ENCODE measurements at regions not wholly inside any gene's neighbourhood (a gene's known extent, or its start where the extent isn't known, plus 50 kb on each side); places are given as distances from the start of the nearest gene placed in this dataset.

DNA sequence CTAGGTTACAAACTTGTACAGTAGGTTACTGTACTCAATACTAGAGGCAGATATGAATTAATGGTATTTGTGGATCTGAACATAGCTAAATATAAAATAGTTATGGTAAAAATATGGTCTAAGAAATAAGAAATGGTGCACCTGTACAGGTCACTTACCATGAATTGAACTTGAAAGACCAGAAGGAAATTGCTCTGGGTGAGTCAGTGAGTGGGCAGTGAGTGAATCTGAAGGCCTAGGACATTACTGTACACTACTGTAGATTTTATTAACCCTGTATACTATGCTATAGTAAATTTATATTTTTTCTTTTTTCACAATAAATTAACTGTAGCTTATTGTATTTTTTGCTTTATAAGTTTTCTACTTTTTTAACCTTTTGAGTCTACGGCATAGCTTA, 1020.4 kb downstream of the CDH18 start:
- peaks cover 0 to 2% of the 10 kb centered on the region in 2 donors for H3K4me1 Mint-ChIP-seq
- H3K36me3 Mint-ChIP-seq, result no peaks in the 10 kb centered on the region
- no peaks in the 10 kb centered on the region for H3K27me3 Mint-ChIP-seq
- no peak overlapping the region for H3K4me3 Mint-ChIP-seq
- no peak for DNase-seq
- no peak for ATAC-seq (replicated peaks)
- peaks cover 0 to 3% of the 10 kb centered on the region in 2 donors for H3K9me3 Mint-ChIP-seq
- H3K27ac Mint-ChIP-seq, result no peak overlapping the region

- ATAC-seq (replicated peaks), result no peak
- H3K4me1 Mint-ChIP-seq, result peaks cover 0 to 2% of the 10 kb centered on the region in 2 donors
- H3K36me3 Mint-ChIP-seq, result no peaks in the 10 kb centered on the region
Measured at GRCh38 chr5:18968966-18969365, 1019.0 kb downstream of the CDH18 start.

GRCh38 chr5:18970000-18970399, 1018.0 kb downstream of the CDH18 start:
- peaks cover 0 to 4% of the 10 kb centered on the region in 2 donors for H3K9me3 Mint-ChIP-seq
- H3K4me1 Mint-ChIP-seq, result peaks cover 0 to 2% of the 10 kb centered on the region in 2 donors
- no peak overlapping the region for H3K27ac Mint-ChIP-seq
- no peaks in the 10 kb centered on the region for H3K36me3 Mint-ChIP-seq
- DNase-seq, result no peak
- ATAC-seq (replicated peaks), result peak in 1 of 2 donors; percentile 12
- H3K27me3 Mint-ChIP-seq, result no peaks in the 10 kb centered on the region
- no peak overlapping the region for H3K4me3 Mint-ChIP-seq

More at GRCh38 chr5:18968966-18969365, 1019.0 kb downstream of the CDH18 start:
- no peak for DNase-seq
- Mint-ChIP-seq H3K4me3 (no peak overlapping the region), H3K27me3 (no peaks in the 10 kb centered on the region), H3K9me3 (peaks cover 0 to 3% of the 10 kb centered on the region in 2 donors), H3K27ac (no peak overlapping the region)

- ATAC-seq (replicated peaks) (no peak), DNase-seq (no peak)
- H3K27ac Mint-ChIP-seq, result no peak overlapping the region
- H3K9me3 Mint-ChIP-seq, result peaks cover 0 to 1% of the 10 kb centered on the region in 2 donors
- no peaks in the 10 kb centered on the region for H3K27me3 Mint-ChIP-seq
- no peak overlapping the region for H3K4me3 Mint-ChIP-seq
- H3K4me1 Mint-ChIP-seq, result peaks cover 0 to 2% of the 10 kb centered on the region in 2 donors
- H3K36me3 Mint-ChIP-seq, result no peaks in the 10 kb centered on the region
Measured at GRCh38 chr5:18972177-18972576, 1015.8 kb downstream of the CDH18 start.

DNA sequence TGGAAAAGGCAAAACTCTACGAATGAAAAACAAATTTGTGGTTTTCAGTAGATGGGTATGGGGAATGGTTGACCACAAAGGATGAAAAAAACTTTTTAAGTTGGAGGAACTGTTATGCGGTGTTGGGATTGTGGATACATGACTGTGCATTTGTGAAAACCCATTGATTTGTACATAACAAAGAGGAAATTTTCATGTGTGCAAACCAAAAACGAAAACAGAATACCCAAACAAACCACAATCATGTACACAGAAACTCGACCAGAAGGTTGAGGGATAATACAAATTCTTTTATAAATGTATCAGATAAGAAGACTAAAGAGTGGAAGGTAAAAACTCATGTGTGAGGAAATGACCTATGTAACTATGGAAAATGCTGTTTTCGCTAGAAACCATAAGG, 1012.4 kb downstream of the CDH18 start:
- Mint-ChIP-seq H3K27me3 (no peaks in the 10 kb centered on the region), H3K4me3 (no peak overlapping the region), H3K4me1 (no peaks in the 10 kb centered on the region), H3K9me3 (peaks cover 0 to 1% of the 10 kb centered on the region in 2 donors), H3K27ac (no peak overlapping the region), H3K36me3 (no peaks in the 10 kb centered on the region)
- DNase-seq (no peak), ATAC-seq (replicated peaks) (no peak)

DNA sequence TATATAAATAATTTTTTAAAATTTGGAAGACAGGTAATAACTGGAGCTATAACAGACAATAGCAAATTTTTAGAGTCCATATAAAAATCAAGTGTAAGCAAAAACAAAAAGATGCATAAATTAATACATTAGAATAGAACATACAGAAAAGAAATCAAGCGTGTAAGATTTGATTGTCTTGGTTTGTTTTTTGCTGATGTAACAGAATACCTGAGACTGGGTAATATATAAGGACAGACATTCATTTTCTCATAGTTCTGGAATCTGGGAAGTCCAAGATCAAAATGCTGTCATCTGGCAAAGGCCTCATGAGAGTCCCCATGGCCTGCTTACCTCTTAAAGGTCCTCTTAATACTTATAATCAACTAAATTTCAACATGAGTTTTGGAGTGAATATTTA, 1010.1 kb downstream of the CDH18 start:
- H3K9me3 Mint-ChIP-seq, result peaks cover 1% of the 10 kb centered on the region in 2 donors
- H3K4me3 Mint-ChIP-seq, result no peak overlapping the region
- H3K27me3 Mint-ChIP-seq, result no peaks in the 10 kb centered on the region
- DNase-seq (no peak), ATAC-seq (replicated peaks) (no peak)
- no peaks in the 10 kb centered on the region for H3K4me1 Mint-ChIP-seq
- no peaks in the 10 kb centered on the region for H3K36me3 Mint-ChIP-seq
- H3K27ac Mint-ChIP-seq, result no peak overlapping the region

GRCh38 chr5:18984559-18985080, 1003.4 kb downstream of the CDH18 start:
- Mint-ChIP-seq H3K36me3 (no peaks in the 10 kb centered on the region), H3K27ac (no peak overlapping the region), H3K4me3 (no peak overlapping the region)

GRCh38 chr5:18985171-18985758, 1002.7 kb downstream of the CDH18 start:
- Mint-ChIP-seq H3K4me1 (no peaks in the 10 kb centered on the region), H3K9me3 (peaks cover 4 to 6% of the 10 kb centered on the region in 2 donors), H3K4me3 (no peak overlapping the region), H3K36me3 (no peaks in the 10 kb centered on the region), H3K27me3 (no peaks in the 10 kb centered on the region), H3K27ac (no peak overlapping the region)
- ATAC-seq (replicated peaks) (no peak), DNase-seq (no peak)

More at GRCh38 chr5:18984559-18985080, 1003.4 kb downstream of the CDH18 start:
- ATAC-seq (replicated peaks) (no peak), DNase-seq (no peak)
- H3K9me3 Mint-ChIP-seq, result peaks cover 4 to 5% of the 10 kb centered on the region in 2 donors
- H3K27me3 Mint-ChIP-seq, result no peaks in the 10 kb centered on the region
- H3K4me1 Mint-ChIP-seq, result no peaks in the 10 kb centered on the region

GRCh38 chr5:18987101-18987500, 1000.9 kb downstream of the CDH18 start:
- Mint-ChIP-seq H3K27me3 (no peaks in the 10 kb centered on the region), H3K36me3 (no peaks in the 10 kb centered on the region), H3K9me3 (peaks cover 4 to 6% of the 10 kb centered on the region in 2 donors), H3K27ac (no peak overlapping the region), H3K4me3 (no peak overlapping the region), H3K4me1 (no peaks in the 10 kb centered on the region)
- no peak for ATAC-seq (replicated peaks)
- no peak for DNase-seq

- no peaks in the 10 kb centered on the region for H3K36me3 Mint-ChIP-seq
- H3K4me1 Mint-ChIP-seq, result no peaks in the 10 kb centered on the region
- H3K27ac Mint-ChIP-seq, result no peak overlapping the region
- ATAC-seq (replicated peaks) (no peak), DNase-seq (no peak)
- H3K27me3 Mint-ChIP-seq, result no peaks in the 10 kb centered on the region
- H3K9me3 Mint-ChIP-seq, result peaks cover 0 to 3% of the 10 kb centered on the region in 2 donors
- no peak overlapping the region for H3K4me3 Mint-ChIP-seq
Measured at GRCh38 chr5:18990852-18991251, 997.1 kb downstream of the CDH18 start.

DNA sequence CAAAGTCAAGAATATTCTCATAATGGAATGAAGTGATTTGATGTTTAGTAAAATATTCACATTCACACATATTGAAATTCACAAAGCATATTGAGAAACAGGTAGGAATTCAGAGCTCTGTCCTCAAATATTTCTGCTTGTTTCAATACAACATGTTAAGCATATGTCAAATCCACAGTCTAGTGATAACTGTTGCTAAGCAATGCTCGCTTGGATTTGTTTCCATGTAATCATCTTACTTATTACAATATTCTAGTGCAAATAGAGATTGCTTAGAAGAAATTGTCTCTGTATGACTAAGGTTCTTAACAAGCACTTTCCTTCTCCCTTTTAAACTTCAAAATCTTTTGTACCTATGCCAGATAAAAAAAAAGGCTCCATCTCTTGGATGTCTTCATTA, 995.7 kb downstream of the CDH18 start:
- no peak for ATAC-seq (replicated peaks)
- no peak for DNase-seq
- no peaks in the 10 kb centered on the region for H3K36me3 Mint-ChIP-seq
- no peak overlapping the region for H3K27ac Mint-ChIP-seq
- H3K9me3 Mint-ChIP-seq, result peaks cover 0 to 3% of the 10 kb centered on the region in 2 donors
- H3K27me3 Mint-ChIP-seq, result no peaks in the 10 kb centered on the region
- no peak overlapping the region for H3K4me3 Mint-ChIP-seq
- no peaks in the 10 kb centered on the region for H3K4me1 Mint-ChIP-seq

- Mint-ChIP-seq H3K36me3 (no peaks in the 10 kb centered on the region), H3K27ac (no peak overlapping the region), H3K4me1 (no peaks in the 10 kb centered on the region), H3K27me3 (no peaks in the 10 kb centered on the region), H3K4me3 (no peak overlapping the region), H3K9me3 (peaks cover 0 to 2% of the 10 kb centered on the region in 2 donors)
- no peak for ATAC-seq (replicated peaks)
- DNase-seq, result no peak
Measured at GRCh38 chr5:18999478-18999877, 988.5 kb downstream of the CDH18 start.

DNA sequence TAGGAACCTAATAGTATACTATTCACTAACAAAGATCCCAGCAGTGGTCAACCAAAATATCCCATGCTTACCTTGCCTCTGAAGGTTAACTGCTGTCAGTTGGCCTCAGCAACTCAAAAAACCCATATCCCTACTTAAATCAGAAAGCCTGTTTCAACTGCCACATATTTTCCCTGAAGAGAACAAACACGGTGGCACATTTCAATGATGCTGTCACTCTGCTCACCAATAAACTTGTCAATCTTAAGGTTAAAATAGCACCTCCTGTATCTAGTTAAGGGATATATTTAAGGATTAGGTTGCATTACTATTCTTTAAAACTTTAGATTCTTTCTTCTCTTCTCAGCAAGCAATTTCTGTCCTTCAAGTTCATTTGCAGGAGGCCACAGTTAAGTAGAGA, 986.9 kb downstream of the CDH18 start:
- Mint-ChIP-seq H3K4me1 (no peaks in the 10 kb centered on the region), H3K9me3 (peaks cover 2 to 7% of the 10 kb centered on the region in 2 donors), H3K4me3 (no peak overlapping the region), H3K27me3 (no peaks in the 10 kb centered on the region), H3K36me3 (no peaks in the 10 kb centered on the region), H3K27ac (no peak overlapping the region)
- ATAC-seq (replicated peaks), result no peak
- DNase-seq, result no peak

GRCh38 chr5:19001539-19001938, 986.5 kb downstream of the CDH18 start:
- Mint-ChIP-seq H3K27me3 (no peaks in the 10 kb centered on the region), H3K4me1 (no peaks in the 10 kb centered on the region), H3K4me3 (no peak overlapping the region), H3K27ac (no peak overlapping the region), H3K9me3 (peaks cover 2 to 7% of the 10 kb centered on the region in 2 donors), H3K36me3 (no peaks in the 10 kb centered on the region)
- ATAC-seq (replicated peaks) (no peak), DNase-seq (no peak)

DNA sequence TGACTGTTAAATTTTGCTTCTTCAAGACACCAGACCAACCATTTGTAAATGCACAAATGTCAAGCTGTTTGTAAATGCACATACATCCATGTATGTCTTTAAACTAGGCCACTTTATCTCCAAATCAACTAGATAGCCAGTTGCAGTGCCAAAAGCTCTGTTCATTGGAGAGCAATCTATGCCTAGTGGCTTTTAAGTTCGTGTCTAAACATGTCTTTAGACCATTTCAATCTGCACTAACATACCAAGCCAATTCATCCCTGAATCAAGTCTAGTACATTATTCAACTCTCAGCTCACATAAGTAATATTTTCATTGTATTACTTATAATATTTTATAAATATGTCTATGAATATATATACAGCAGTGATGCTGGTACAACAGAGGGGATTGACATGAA, 985.9 kb downstream of the CDH18 start:
- Mint-ChIP-seq H3K27ac (no peak overlapping the region), H3K4me3 (no peak overlapping the region), H3K4me1 (no peaks in the 10 kb centered on the region), H3K9me3 (peaks cover 2 to 7% of the 10 kb centered on the region in 2 donors), H3K36me3 (no peaks in the 10 kb centered on the region), H3K27me3 (no peaks in the 10 kb centered on the region)
- ATAC-seq (replicated peaks) (no peak), DNase-seq (no peak)
